ENCODE measurements at regions not wholly inside any gene's neighbourhood (a gene's known extent, or its start where the extent isn't known, plus 50 kb on each side); places are given as distances from the start of the nearest gene placed in this dataset.
"Not testable (repeated sequence)": the region's sequence is repeated elsewhere in the genome, so short reads cannot be mapped to it uniquely, and the experiment has no call there.

DNA sequence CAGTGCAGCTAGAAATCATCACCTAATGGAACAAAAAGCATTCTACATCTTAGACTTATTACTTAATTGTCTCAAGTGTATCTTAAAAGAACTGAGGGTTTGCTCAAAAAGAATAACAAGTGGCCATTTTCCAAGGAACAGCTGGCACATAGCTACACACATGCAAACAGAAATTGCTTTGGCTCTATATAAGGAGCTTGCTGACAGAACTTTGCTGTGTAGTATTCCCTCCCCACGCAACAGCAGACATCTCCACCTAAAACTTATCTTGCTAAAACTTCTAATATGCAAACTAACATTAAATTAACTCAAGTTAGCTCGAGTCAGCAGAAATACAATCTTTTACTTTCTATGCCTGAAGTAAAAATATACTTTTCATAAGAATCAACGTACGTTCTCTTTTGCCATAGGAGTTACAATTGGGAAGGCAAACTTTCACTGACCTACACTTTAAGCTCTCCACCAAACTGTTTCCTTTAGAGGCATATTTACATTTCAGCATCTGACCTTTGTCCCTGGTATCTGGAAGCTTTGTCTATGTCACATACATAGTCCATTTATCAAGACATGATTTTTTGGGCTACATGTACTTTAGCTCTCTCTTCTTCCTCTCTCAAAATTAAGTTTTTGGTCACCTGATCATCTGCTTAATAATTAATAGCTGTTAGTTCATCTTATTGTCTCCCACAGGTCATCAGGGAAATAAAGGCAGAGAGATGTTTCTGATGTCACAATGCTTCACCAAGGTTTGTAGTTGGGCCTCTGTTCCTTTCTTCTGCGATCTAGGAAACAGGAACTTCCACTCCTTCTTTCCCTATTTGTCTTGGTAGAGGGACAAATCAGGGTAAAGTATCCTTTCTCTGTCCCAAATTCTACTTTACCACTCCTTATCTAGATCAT lies 163.4 kb upstream of the AGTR1 start:
- H3K27ac ChIP-seq (ENCODE audit: low read depth, low read length): no peak overlapping the region
- H3K4me3 ChIP-seq (ENCODE audit: low read depth, low read length): no peak overlapping the region
- H3K36me3 ChIP-seq (ENCODE audit: control insufficient read depth, insufficient read depth, low read length): no peaks in the 10 kb centered on the region
- DNase-seq (ENCODE audit: low read depth in 4 of 6, low spot score in 6 of 6): no peak
- H3K9me3 ChIP-seq (ENCODE audit: control insufficient read depth, insufficient read depth, low read length): no peaks in the 10 kb centered on the region
- no peaks in the 10 kb centered on the region for H3K4me1 ChIP-seq (ENCODE audit: control insufficient read depth, insufficient read depth, low read length)
- H3K27me3 ChIP-seq (ENCODE audit: control insufficient read depth, insufficient read depth, low read length): no peaks in the 10 kb centered on the region
- 84% methylated on average over 3 of the region's 5 CpGs for WGBS (ENCODE audit: insufficient coverage)

DNA sequence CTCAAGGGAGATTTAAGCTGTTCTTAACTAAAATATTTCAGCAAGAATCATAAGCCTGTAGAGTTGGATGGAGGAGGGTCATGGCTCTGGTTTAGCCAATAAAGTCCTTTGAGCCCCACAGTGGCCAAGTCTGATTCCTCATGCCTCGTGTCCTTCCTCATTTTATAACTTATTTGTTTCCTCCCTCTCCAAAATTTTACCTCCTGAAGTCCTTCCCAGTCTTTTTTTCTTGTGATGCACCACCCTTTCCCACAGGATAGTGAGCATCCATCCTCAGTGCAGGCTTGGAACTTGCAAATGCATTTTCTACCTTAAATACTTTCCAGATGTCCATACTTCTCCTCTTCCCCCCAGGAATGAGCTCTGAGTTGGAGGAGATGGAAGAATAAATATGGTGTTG lies 162.7 kb upstream of the AGTR1 start:
- Histone ChIP-seq H3K4me1 (ENCODE audit: control insufficient read depth, insufficient read depth, low read length) (no peaks in the 10 kb centered on the region), H3K9me3 (ENCODE audit: control insufficient read depth, insufficient read depth, low read length) (no peaks in the 10 kb centered on the region), H3K36me3 (ENCODE audit: control insufficient read depth, insufficient read depth, low read length) (no peaks in the 10 kb centered on the region), H3K27ac (ENCODE audit: low read depth, low read length) (no peak overlapping the region), H3K4me3 (ENCODE audit: low read depth, low read length) (no peak overlapping the region), H3K27me3 (ENCODE audit: control insufficient read depth, insufficient read depth, low read length) (no peaks in the 10 kb centered on the region)
- no peak for DNase-seq (ENCODE audit: low read depth in 4 of 6, low spot score in 6 of 6)
- 100% methylated on average over 1 of the region's 1 CpG for WGBS (ENCODE audit: insufficient coverage)

DNA sequence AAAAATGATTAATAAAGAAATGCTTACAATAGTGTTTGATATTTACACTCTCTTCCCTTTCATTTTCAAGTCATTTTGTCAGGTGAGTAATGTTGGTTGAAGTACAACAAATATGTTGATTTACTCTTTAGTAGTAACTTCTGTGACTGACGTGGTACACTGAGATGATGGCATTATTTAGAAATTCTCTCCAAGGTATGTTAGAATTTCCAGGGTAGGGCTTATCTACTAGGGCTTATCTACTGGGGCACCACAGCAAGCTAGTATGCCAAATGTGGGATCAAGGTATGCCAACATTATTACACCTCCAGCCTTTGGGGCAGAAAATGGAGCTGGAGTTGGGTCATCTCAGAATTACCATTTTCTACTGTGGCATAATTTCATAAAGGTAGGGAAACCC lies 157.4 kb upstream of the AGTR1 start:
- no peaks in the 10 kb centered on the region for H3K9me3 ChIP-seq (ENCODE audit: control insufficient read depth, insufficient read depth, low read length)
- no peaks in the 10 kb centered on the region for H3K27me3 ChIP-seq (ENCODE audit: control insufficient read depth, insufficient read depth, low read length)
- H3K4me1 ChIP-seq (ENCODE audit: control insufficient read depth, insufficient read depth, low read length): no peaks in the 10 kb centered on the region
- H3K36me3 ChIP-seq (ENCODE audit: control insufficient read depth, insufficient read depth, low read length): no peaks in the 10 kb centered on the region
- no peak overlapping the region for H3K4me3 ChIP-seq (ENCODE audit: low read depth, low read length)
- no CpG with 5 or more reads among the region's 1 CpG for WGBS (ENCODE audit: insufficient coverage)
- DNase-seq (ENCODE audit: low read depth in 4 of 6, low spot score in 6 of 6): no peak
- H3K27ac ChIP-seq (ENCODE audit: low read depth, low read length): no peak overlapping the region

DNA sequence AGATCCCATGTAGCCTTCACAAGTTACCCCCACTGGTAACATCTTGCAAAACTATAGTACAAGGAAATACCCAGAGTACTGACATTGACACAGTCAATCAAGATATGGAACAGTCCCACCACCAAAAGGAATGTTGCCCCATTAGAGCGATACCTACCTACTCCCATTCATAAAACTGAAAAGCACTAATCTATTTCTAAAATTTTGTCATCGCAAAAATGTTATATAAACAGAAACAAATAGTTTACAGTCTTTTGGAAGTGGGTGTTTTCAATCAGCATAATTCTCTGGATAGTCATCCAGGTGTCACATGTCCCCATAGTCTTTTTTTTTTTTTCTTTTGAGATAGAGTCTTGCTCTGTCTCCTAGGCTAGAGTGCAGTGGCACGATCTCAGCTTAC lies 156.9 kb upstream of the AGTR1 start:
- Histone ChIP-seq H3K27me3 (ENCODE audit: control insufficient read depth, insufficient read depth, low read length) (no peaks in the 10 kb centered on the region), H3K9me3 (ENCODE audit: control insufficient read depth, insufficient read depth, low read length) (no peaks in the 10 kb centered on the region), H3K27ac (ENCODE audit: low read depth, low read length) (no peak overlapping the region), H3K4me1 (ENCODE audit: control insufficient read depth, insufficient read depth, low read length) (no peaks in the 10 kb centered on the region), H3K4me3 (ENCODE audit: low read depth, low read length) (no peak overlapping the region), H3K36me3 (ENCODE audit: control insufficient read depth, insufficient read depth, low read length) (no peaks in the 10 kb centered on the region)
- DNase-seq (ENCODE audit: low read depth in 4 of 6, low spot score in 6 of 6): no peak
- no CpG with 5 or more reads among the region's 3 CpGs for WGBS (ENCODE audit: insufficient coverage)

DNA sequence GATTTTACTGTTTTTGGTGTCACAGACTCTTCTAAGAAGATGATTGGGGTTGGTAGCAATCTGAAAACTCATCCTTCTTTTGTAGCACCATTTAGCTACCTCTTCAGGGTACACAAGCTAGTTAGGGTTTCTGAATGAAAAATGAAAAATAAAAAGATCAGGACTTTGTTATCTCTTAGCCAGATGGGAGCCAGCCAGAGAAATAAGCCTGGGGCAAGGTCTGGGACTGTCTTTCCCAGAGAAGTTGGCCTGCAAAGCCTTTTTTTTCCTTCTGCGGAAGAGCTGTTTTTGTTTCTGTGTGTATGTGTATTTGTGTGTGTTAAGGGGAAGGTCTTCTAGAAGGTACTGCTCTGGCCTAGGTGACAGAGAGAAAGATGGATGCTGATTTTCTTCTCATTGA lies 150.7 kb upstream of the AGTR1 start:
- no peaks in the 10 kb centered on the region for H3K9me3 ChIP-seq (ENCODE audit: control insufficient read depth, insufficient read depth, low read length)
- H3K36me3 ChIP-seq (ENCODE audit: control insufficient read depth, insufficient read depth, low read length): no peaks in the 10 kb centered on the region
- DNase-seq (ENCODE audit: low read depth in 4 of 6, low spot score in 6 of 6): no peak
- no peaks in the 10 kb centered on the region for H3K4me1 ChIP-seq (ENCODE audit: control insufficient read depth, insufficient read depth, low read length)
- WGBS (ENCODE audit: insufficient coverage): no CpG with 5 or more reads among the region's 1 CpG
- H3K27ac ChIP-seq (ENCODE audit: low read depth, low read length): no peak overlapping the region
- H3K27me3 ChIP-seq (ENCODE audit: control insufficient read depth, insufficient read depth, low read length): no peaks in the 10 kb centered on the region
- no peak overlapping the region for H3K4me3 ChIP-seq (ENCODE audit: low read depth, low read length)

DNA sequence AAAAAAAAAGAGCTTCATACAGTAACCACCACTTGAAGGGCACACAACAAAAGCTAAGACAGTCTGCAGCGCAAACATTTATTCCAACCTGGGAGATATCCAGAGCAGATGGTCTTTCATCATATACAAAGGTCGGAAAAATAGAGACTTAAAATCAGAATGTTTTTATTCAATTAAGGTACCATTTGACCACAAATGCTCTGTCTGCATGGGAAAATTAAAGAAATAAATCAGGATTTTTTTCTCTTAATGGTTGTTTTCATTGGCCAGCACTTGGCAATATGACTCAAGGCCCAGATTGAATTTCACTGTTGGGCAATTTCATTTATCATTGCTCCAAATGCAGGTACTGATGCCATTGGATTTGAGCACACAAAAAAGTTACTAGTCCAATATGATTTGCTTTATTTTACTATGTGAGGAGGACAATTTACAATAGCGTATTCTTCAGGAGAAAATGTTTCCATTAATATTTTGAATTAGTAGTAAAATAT lies 145.9 kb upstream of the AGTR1 start:
- Histone ChIP-seq H3K4me3 (ENCODE audit: low read depth, low read length) (no peak overlapping the region), H3K27ac (ENCODE audit: low read depth, low read length) (no peak overlapping the region), H3K9me3 (ENCODE audit: control insufficient read depth, insufficient read depth, low read length) (no peaks in the 10 kb centered on the region), H3K36me3 (ENCODE audit: control insufficient read depth, insufficient read depth, low read length) (no peaks in the 10 kb centered on the region), H3K4me1 (ENCODE audit: control insufficient read depth, insufficient read depth, low read length) (no peaks in the 10 kb centered on the region), H3K27me3 (ENCODE audit: control insufficient read depth, insufficient read depth, low read length) (no peaks in the 10 kb centered on the region)
- DNase-seq (ENCODE audit: low read depth in 4 of 6, low spot score in 6 of 6): no peak
- 100% methylated on average over 1 of the region's 3 CpGs for WGBS (ENCODE audit: insufficient coverage)

DNA sequence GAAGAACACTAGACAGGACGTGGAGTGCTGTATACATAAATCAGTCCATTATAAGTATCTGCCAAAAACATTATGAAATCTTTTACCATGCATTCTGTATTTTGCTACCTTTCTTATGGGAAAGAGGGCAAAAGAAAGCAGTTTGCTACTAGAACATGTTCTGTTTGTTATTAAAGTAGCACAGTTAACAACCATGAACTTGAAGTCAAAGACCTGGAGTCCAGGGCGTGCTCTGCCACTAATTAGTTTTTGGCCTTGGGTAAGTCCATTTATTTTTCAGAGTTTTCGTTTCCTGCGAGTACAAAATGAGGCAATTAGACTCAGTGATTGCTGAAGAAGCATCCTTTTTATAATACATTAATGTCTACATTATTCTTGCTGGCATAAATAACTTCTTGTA lies 143.3 kb upstream of the AGTR1 start:
- H3K4me3 ChIP-seq (ENCODE audit: low read depth, low read length): no peak overlapping the region
- H3K9me3 ChIP-seq (ENCODE audit: control insufficient read depth, insufficient read depth, low read length): no peaks in the 10 kb centered on the region
- H3K27me3 ChIP-seq (ENCODE audit: control insufficient read depth, insufficient read depth, low read length): no peaks in the 10 kb centered on the region
- WGBS (ENCODE audit: insufficient coverage): no CpG with 5 or more reads among the region's 4 CpGs
- H3K27ac ChIP-seq (ENCODE audit: low read depth, low read length): no peak overlapping the region
- no peak for DNase-seq (ENCODE audit: low read depth in 4 of 6, low spot score in 6 of 6)
- no peaks in the 10 kb centered on the region for H3K4me1 ChIP-seq (ENCODE audit: control insufficient read depth, insufficient read depth, low read length)
- no peaks in the 10 kb centered on the region for H3K36me3 ChIP-seq (ENCODE audit: control insufficient read depth, insufficient read depth, low read length)

DNA sequence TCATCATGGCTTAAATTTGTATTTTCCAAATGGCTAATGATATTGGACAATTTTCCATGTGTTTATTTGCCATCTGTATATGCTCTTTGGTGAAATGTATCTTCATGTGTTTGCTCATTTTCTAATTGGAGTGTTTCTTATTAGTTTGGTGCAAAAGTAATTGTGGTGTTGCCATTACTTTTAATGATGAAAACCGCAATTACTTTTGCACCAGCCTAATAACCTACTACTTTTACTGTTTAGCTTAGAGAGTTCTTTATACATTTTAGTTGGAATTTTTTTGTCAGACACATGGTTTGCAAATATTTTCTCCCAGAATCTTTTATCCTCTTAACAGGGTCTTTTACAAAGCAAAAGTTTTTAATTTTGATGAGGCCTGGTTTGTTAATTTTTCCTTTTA lies 141.0 kb upstream of the AGTR1 start:
- Histone ChIP-seq H3K4me1 (ENCODE audit: control insufficient read depth, insufficient read depth, low read length) (no peaks in the 10 kb centered on the region), H3K36me3 (ENCODE audit: control insufficient read depth, insufficient read depth, low read length) (no peaks in the 10 kb centered on the region), H3K27ac (ENCODE audit: low read depth, low read length) (no peak overlapping the region), H3K27me3 (ENCODE audit: control insufficient read depth, insufficient read depth, low read length) (no peaks in the 10 kb centered on the region), H3K4me3 (ENCODE audit: low read depth, low read length) (no peak overlapping the region), H3K9me3 (ENCODE audit: control insufficient read depth, insufficient read depth, low read length) (no peaks in the 10 kb centered on the region)
- no CpG with 5 or more reads among the region's 1 CpG for WGBS (ENCODE audit: insufficient coverage)
- DNase-seq (ENCODE audit: low read depth in 4 of 6, low spot score in 6 of 6): no peak

DNA sequence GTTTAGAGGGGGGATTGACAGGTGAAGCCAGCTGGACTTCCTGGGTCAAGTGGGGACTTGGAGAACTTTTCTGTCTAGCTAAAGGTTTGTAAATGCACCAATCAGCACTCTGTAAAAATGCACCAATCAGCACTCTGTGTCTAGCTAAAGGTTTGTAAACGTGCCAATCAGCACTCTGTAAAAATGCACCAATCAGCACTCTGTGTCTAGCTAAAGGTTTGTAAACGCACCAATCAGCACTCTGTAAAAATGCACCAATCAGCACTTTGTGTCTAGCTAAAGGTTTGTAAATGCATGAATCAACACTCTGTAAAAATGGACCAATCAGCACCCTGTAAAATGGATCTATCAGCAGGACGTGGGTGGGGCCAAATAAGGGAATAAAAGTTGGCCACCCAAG lies 120.1 kb upstream of the AGTR1 start:
- 100% methylated on average over 1 of the region's 3 CpGs for WGBS (ENCODE audit: insufficient coverage)
- H3K4me1 ChIP-seq (ENCODE audit: control insufficient read depth, insufficient read depth, low read length); H3K4me3 ChIP-seq (ENCODE audit: low read depth, low read length); H3K9me3 ChIP-seq (ENCODE audit: control insufficient read depth, insufficient read depth, low read length); DNase-seq (ENCODE audit: low read depth in 4 of 6, low spot score in 6 of 6); H3K36me3 ChIP-seq (ENCODE audit: control insufficient read depth, insufficient read depth, low read length); H3K27ac ChIP-seq (ENCODE audit: low read depth, low read length); H3K27me3 ChIP-seq (ENCODE audit: control insufficient read depth, insufficient read depth, low read length): not testable (repeated sequence)

DNA sequence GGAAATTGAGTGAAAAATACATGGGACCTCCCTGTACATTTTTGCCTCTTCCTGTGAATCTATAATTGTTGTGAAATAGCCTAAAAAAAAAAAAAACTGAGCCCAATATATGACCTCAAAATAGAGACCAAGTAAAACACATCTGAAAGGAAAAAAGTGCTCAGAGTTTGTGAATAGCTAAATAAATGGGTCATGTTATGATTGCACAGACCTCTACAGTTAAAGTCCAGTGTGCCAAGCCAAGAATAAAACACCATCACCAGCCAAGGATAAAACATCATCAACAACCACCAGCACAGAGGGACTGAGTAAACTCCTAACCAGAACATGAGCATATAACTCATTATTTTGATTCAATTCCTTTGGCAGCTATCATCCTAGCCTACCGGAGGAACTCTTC lies 115.6 kb upstream of the AGTR1 start:
- no peak for DNase-seq (ENCODE audit: low read depth in 4 of 6, low spot score in 6 of 6)
- no peaks in the 10 kb centered on the region for H3K4me1 ChIP-seq (ENCODE audit: control insufficient read depth, insufficient read depth, low read length)

More for the DNA sequence above, 115.6 kb upstream of the AGTR1 start:
- Histone ChIP-seq H3K4me3 (ENCODE audit: low read depth, low read length) (no peak overlapping the region), H3K36me3 (ENCODE audit: control insufficient read depth, insufficient read depth, low read length) (no peaks in the 10 kb centered on the region), H3K9me3 (ENCODE audit: control insufficient read depth, insufficient read depth, low read length) (no peaks in the 10 kb centered on the region), H3K27ac (ENCODE audit: low read depth, low read length) (no peak overlapping the region), H3K27me3 (ENCODE audit: control insufficient read depth, insufficient read depth, low read length) (no peaks in the 10 kb centered on the region)
- WGBS (ENCODE audit: insufficient coverage): 67% methylated on average over 1 of the region's 1 CpG

Measured in spinal cord (tissue), 9 donors.